GM11168 (cell line): ENCODE measurements at regions not wholly inside any gene's neighbourhood (a gene's known extent, or its start where the extent isn't known, plus 50 kb on each side); places are given as distances from the start of the nearest gene placed in this dataset.

Experiments
- in situ Hi-C: fragments of 300-500 bp; cut with MboI; formaldehyde crosslinking; loops from one replicate; pipeline ENCODE4 v1.12.0; 2022; ENCODE audit warnings: low sequenced_read_pairs; ENCODE audit not compliant: unreplicated experiment

GRCh38 chr2:181367411-181367810, 89.8 kb upstream of the ITGA4 start:
- in situ Hi-C loops: no loop called here

GRCh38 chr2:181367906-181368435, 89.2 kb upstream of the ITGA4 start:
- in situ Hi-C loops: no loop called here

- in situ Hi-C loops: loop anchor here (10.0 kb wide), 1 partner anchor 55 kb away; no protein-coding TSS in a partner anchor
These were observed 87.1 kb upstream of the ITGA4 start for GRCh38 chr2:181370126-181370525.

GRCh38 chr2:181371195-181371594, 86.0 kb upstream of the ITGA4 start:
- in situ Hi-C loops: loop anchor here (10.0 kb wide), 1 partner anchor 56 kb away; no protein-coding TSS in a partner anchor

GRCh38 chr2:181371782-181372645, 85.2 kb upstream of the ITGA4 start:
- in situ Hi-C loops: loop anchor here (10.0 kb wide), 1 partner anchor 57 kb away; no protein-coding TSS in a partner anchor

GRCh38 chr2:181372646-181373040, 84.5 kb upstream of the ITGA4 start:
- in situ Hi-C loops: loop anchor here (10.0 kb wide), 1 partner anchor 58 kb away; no protein-coding TSS in a partner anchor

GRCh38 chr2:181374781-181375675, 82.2 kb upstream of the ITGA4 start:
- in situ Hi-C loops: loop anchor here (10.0 kb wide), 1 partner anchor 60 kb away; no protein-coding TSS in a partner anchor

GRCh38 chr2:181376442-181376841, 80.7 kb upstream of the ITGA4 start:
- in situ Hi-C loops: loop anchor here (10.0 kb wide), 1 partner anchor 62 kb away; no protein-coding TSS in a partner anchor

- in situ Hi-C loops: loop anchor here (10.0 kb wide), 1 partner anchor 62 kb away; no protein-coding TSS in a partner anchor
These were observed 80.2 kb upstream of the ITGA4 start for GRCh38 chr2:181376999-181377398.

- in situ Hi-C loops: loop anchor here (10.0 kb wide), 1 partner anchor 64 kb away; no protein-coding TSS in a partner anchor
These were observed 78.7 kb upstream of the ITGA4 start for GRCh38 chr2:181378491-181378890.

GRCh38 chr2:181380581-181380980, 76.6 kb upstream of the ITGA4 start:
- in situ Hi-C loops: no loop called here

- in situ Hi-C loops: no loop called here
These were observed 72.3 kb upstream of the ITGA4 start for GRCh38 chr2:181384923-181385322.

- in situ Hi-C loops: no loop called here
These were observed 67.7 kb upstream of the ITGA4 start for GRCh38 chr2:181389524-181389923.

- in situ Hi-C loops: no loop called here
These were observed 63.7 kb upstream of the ITGA4 start for GRCh38 chr2:181393472-181393871.

GRCh38 chr2:181394741-181395437, 62.3 kb upstream of the ITGA4 start:
- in situ Hi-C loops: no loop called here

GRCh38 chr2:181395851-181396250, 61.3 kb upstream of the ITGA4 start:
- in situ Hi-C loops: no loop called here

- in situ Hi-C loops: no loop called here
These were observed 60.7 kb upstream of the ITGA4 start for GRCh38 chr2:181396256-181397123.

- in situ Hi-C loops: no loop called here
These were observed 59.9 kb upstream of the ITGA4 start for GRCh38 chr2:181397331-181397730.

GRCh38 chr2:181398000-181398399, 59.2 kb upstream of the ITGA4 start:
- in situ Hi-C loops: no loop called here
